ENCODE measurements at regions not wholly inside any gene's neighbourhood (a gene's known extent, or its start where the extent isn't known, plus 50 kb on each side); places are given as distances from the start of the nearest gene placed in this dataset.

DNA sequence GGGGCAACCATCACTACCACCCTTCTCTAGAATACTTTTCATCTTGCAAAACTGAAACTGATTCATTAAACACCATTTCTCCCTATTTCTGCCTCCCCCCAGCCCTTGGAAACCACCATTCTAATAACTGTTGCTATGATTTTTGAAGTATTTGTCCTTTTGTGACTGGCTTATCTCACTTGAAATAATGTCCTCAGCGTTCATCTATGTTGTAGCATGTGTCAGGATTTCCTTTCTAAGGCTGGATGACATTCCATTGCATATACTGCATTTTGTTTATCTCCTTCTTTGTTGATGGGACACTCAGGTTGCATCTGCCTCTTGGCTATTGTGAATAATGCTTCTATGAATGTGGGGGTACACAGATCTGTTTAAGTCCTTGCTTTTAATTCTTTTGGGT is 327.6 kb upstream of the ZNF32 start:
- H3K9ac ChIP-seq, result no peak overlapping the region
- no peaks in the 10 kb centered on the region for H3K9me2 ChIP-seq
- TF ChIP-seq TEAD4 (IDR thresholded peaks at IDR 0.05; ENCODE audit: borderline replicate concordance, insufficient read depth), result no peak
- TF ChIP-seq FOSL2 (IDR thresholded peaks at IDR 0.05; ENCODE audit: borderline replicate concordance, low read depth), result no peak
- TF ChIP-seq, protein P1, sequence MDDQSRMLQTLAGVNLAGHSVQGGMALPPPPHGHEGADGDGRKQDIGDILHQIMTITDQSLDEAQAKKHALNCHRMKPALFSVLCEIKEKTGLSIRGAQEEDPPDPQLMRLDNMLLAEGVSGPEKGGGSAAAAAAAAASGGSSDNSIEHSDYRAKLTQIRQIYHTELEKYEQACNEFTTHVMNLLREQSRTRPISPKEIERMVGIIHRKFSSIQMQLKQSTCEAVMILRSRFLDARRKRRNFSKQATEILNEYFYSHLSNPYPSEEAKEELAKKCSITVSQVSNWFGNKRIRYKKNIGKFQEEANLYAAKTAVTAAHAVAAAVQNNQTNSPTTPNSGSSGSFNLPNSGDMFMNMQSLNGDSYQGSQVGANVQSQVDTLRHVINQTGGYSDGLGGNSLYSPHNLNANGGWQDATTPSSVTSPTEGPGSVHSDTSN (IDR thresholded peaks at IDR 0.05), result no peak
- TF ChIP-seq EZH2phosphoT487 (IDR thresholded peaks at IDR 0.05; ENCODE audit: borderline replicate concordance, low read depth), result no peak
- TF ChIP-seq RXRA (IDR thresholded peaks at IDR 0.05; ENCODE audit: borderline replicate concordance, low read depth), result no peak
- TF ChIP-seq GATA2 (CRISPR knock-in tag; IDR thresholded peaks at IDR 0.05), result no peak
- TF ChIP-seq RAD21 (IDR thresholded peaks at IDR 0.05; ENCODE audit: low read length), result no peak
- TF ChIP-seq, protein P2, sequence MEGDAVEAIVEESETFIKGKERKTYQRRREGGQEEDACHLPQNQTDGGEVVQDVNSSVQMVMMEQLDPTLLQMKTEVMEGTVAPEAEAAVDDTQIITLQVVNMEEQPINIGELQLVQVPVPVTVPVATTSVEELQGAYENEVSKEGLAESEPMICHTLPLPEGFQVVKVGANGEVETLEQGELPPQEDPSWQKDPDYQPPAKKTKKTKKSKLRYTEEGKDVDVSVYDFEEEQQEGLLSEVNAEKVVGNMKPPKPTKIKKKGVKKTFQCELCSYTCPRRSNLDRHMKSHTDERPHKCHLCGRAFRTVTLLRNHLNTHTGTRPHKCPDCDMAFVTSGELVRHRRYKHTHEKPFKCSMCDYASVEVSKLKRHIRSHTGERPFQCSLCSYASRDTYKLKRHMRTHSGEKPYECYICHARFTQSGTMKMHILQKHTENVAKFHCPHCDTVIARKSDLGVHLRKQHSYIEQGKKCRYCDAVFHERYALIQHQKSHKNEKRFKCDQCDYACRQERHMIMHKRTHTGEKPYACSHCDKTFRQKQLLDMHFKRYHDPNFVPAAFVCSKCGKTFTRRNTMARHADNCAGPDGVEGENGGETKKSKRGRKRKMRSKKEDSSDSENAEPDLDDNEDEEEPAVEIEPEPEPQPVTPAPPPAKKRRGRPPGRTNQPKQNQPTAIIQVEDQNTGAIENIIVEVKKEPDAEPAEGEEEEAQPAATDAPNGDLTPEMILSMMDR (IDR thresholded peaks at IDR 0.05), result no peak
- TF ChIP-seq ELF1 (IDR thresholded peaks at IDR 0.05), result no peak
- no peak for TF ChIP-seq FOXJ3 (CRISPR knock-in tag; IDR thresholded peaks at IDR 0.05)
- TF ChIP-seq POLR2AphosphoS5 (IDR thresholded peaks at IDR 0.05; ENCODE audit: low read depth, low read length), result no peak
- no peak for TF ChIP-seq NFIC (IDR thresholded peaks at IDR 0.05; ENCODE audit: borderline replicate concordance)
- TF ChIP-seq TAF1 (IDR thresholded peaks at IDR 0.05; ENCODE audit: borderline replicate concordance, low read depth, low read length), result no peak
- TF ChIP-seq RCOR1 (IDR thresholded peaks at IDR 0.05; ENCODE audit: low read length), result no peak
- TF ChIP-seq, protein P3, sequence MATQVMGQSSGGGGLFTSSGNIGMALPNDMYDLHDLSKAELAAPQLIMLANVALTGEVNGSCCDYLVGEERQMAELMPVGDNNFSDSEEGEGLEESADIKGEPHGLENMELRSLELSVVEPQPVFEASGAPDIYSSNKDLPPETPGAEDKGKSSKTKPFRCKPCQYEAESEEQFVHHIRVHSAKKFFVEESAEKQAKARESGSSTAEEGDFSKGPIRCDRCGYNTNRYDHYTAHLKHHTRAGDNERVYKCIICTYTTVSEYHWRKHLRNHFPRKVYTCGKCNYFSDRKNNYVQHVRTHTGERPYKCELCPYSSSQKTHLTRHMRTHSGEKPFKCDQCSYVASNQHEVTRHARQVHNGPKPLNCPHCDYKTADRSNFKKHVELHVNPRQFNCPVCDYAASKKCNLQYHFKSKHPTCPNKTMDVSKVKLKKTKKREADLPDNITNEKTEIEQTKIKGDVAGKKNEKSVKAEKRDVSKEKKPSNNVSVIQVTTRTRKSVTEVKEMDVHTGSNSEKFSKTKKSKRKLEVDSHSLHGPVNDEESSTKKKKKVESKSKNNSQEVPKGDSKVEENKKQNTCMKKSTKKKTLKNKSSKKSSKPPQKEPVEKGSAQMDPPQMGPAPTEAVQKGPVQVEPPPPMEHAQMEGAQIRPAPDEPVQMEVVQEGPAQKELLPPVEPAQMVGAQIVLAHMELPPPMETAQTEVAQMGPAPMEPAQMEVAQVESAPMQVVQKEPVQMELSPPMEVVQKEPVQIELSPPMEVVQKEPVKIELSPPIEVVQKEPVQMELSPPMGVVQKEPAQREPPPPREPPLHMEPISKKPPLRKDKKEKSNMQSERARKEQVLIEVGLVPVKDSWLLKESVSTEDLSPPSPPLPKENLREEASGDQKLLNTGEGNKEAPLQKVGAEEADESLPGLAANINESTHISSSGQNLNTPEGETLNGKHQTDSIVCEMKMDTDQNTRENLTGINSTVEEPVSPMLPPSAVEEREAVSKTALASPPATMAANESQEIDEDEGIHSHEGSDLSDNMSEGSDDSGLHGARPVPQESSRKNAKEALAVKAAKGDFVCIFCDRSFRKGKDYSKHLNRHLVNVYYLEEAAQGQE (IDR thresholded peaks at IDR 0.05; ENCODE audit: low read depth, low read length), result no peak
- TF ChIP-seq CHD2 (IDR thresholded peaks at IDR 0.05; ENCODE audit: low read length, partially characterized antibody), result no peak
- H3K9me3 ChIP-seq, result no peaks in the 10 kb centered on the region
- H3K27ac ChIP-seq (ENCODE audit: low read depth in 2 of 2, low read length in 1 of 2), result no peak overlapping the region
- H3K79me2 ChIP-seq (ENCODE audit: insufficient read depth), result no peaks in the 10 kb centered on the region
- no peak for DNase-seq
- ChIA-PET POLR2A (no interaction called here), CTCF (no interaction called here)
- no peaks in the 10 kb centered on the region for H3K27me3 ChIP-seq (ENCODE audit: insufficient read depth)
- no peak overlapping the region for H3K4me2 ChIP-seq
- H3K4me3 ChIP-seq (ENCODE audit: low read depth in 2 of 2, low read length in 1 of 2), result no peak overlapping the region
- H2AFZ ChIP-seq (ENCODE audit: low read depth), result no peak overlapping the region
- H3K36me3 ChIP-seq (replicated peaks in 1 of 2; ENCODE audit: control insufficient read depth in 1 of 2, insufficient read depth in 2 of 2, low read length in 1 of 2), result no peaks in the 10 kb centered on the region
- H3K4me1 ChIP-seq (ENCODE audit: control insufficient read depth in 1 of 2, insufficient read depth in 2 of 2, low read depth in 1 of 2, low read length in 1 of 2), result peaks cover 0 to 5% of the 10 kb centered on the region in 2 experiments; a peak in 1 of 4 replicates
- no peaks in the 10 kb centered on the region for H3F3A ChIP-seq (replicated peaks; ENCODE audit: insufficient read depth)
- 11% methylated on average over 1 of the region's 1 CpG for WGBS (ENCODE audit: low lambda C conversion rate)
- H4K20me1 ChIP-seq (ENCODE audit: insufficient read depth), result no peaks in the 10 kb centered on the region
